ENCODE measurements at regions not wholly inside any gene's neighbourhood (a gene's known extent, or its start where the extent isn't known, plus 50 kb on each side); places are given as distances from the start of the nearest gene placed in this dataset.

GRCh38 chr12:127235761-127236160, 1031.2 kb upstream of the TMEM132C start:
- H3K36me3 ChIP-seq (ENCODE audit: control insufficient read depth, insufficient read depth, low read length) = no peaks in the 10 kb centered on the region
- DNase-seq (ENCODE audit: extremely low read depth, insufficient read length) = no peak
- H3K27me3 ChIP-seq (replicated peaks; ENCODE audit: control insufficient read depth, insufficient read depth, low read length) = no peaks in the 10 kb centered on the region
- no peak overlapping the region for H3K4me3 ChIP-seq (replicated peaks; ENCODE audit: low read depth, low read length)
- no peak for TF ChIP-seq CTCF (IDR thresholded peaks at IDR 0.05; ENCODE audit: insufficient read depth, low read length, poor library complexity, severe bottlenecking)

- DNase-seq (ENCODE audit: extremely low read depth, insufficient read length) = no peak
- Histone ChIP-seq H3K4me3 (replicated peaks; ENCODE audit: low read depth, low read length) (no peak overlapping the region), H3K36me3 (ENCODE audit: control insufficient read depth, insufficient read depth, low read length) (no peaks in the 10 kb centered on the region), H3K27me3 (replicated peaks; ENCODE audit: control insufficient read depth, insufficient read depth, low read length) (no peaks in the 10 kb centered on the region)
- TF ChIP-seq CTCF (IDR thresholded peaks at IDR 0.05; ENCODE audit: insufficient read depth, low read length, poor library complexity, severe bottlenecking) = no peak
Measured at GRCh38 chr12:127236491-127236890, 1030.5 kb upstream of the TMEM132C start.

DNA sequence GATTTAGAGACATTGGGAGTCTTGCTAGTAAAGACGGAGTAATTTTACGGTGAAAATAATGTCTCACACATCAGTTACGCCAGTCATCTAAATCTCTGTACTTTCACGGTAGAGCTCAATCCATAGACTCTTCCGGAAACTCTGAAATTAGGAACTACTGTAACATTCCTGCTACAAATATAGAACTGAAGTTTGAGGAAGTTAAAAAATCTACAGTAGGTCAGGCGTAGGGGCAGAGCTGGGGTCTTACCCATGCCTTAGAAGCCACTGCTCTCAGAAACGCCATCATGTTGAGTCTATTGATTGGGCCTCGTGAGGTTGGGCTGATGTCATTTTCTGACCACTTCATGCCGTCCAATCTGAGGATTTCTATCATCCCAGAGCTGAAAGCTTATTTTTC, 1029.8 kb upstream of the TMEM132C start:
- no peak for DNase-seq (ENCODE audit: extremely low read depth, insufficient read length)

GRCh38 chr12:127238107-127238506, 1028.9 kb upstream of the TMEM132C start:
- no peak for TF ChIP-seq CTCF (IDR thresholded peaks at IDR 0.05; ENCODE audit: insufficient read depth, low read length, poor library complexity, severe bottlenecking)
- no peak for DNase-seq (ENCODE audit: extremely low read depth, insufficient read length)
- no peaks in the 10 kb centered on the region for H3K36me3 ChIP-seq (ENCODE audit: control insufficient read depth, insufficient read depth, low read length)
- no peaks in the 10 kb centered on the region for H3K27me3 ChIP-seq (replicated peaks; ENCODE audit: control insufficient read depth, insufficient read depth, low read length)
- no peak overlapping the region for H3K4me3 ChIP-seq (replicated peaks; ENCODE audit: low read depth, low read length)

More for the DNA sequence above, 1029.8 kb upstream of the TMEM132C start:
- H3K27me3 ChIP-seq (replicated peaks; ENCODE audit: control insufficient read depth, insufficient read depth, low read length) = no peaks in the 10 kb centered on the region
- no peak overlapping the region for H3K4me3 ChIP-seq (replicated peaks; ENCODE audit: low read depth, low read length)
- H3K36me3 ChIP-seq (ENCODE audit: control insufficient read depth, insufficient read depth, low read length) = no peaks in the 10 kb centered on the region
- TF ChIP-seq CTCF (IDR thresholded peaks at IDR 0.05; ENCODE audit: insufficient read depth, low read length, poor library complexity, severe bottlenecking) = no peak

GRCh38 chr12:127239781-127240180, 1027.2 kb upstream of the TMEM132C start:
- H3K36me3 ChIP-seq (ENCODE audit: control insufficient read depth, insufficient read depth, low read length) = no peaks in the 10 kb centered on the region
- H3K27me3 ChIP-seq (replicated peaks; ENCODE audit: control insufficient read depth, insufficient read depth, low read length) = no peaks in the 10 kb centered on the region
- no peak overlapping the region for H3K4me3 ChIP-seq (replicated peaks; ENCODE audit: low read depth, low read length)
- no peak for DNase-seq (ENCODE audit: extremely low read depth, insufficient read length)
- no peak for TF ChIP-seq CTCF (IDR thresholded peaks at IDR 0.05; ENCODE audit: insufficient read depth, low read length, poor library complexity, severe bottlenecking)

DNA sequence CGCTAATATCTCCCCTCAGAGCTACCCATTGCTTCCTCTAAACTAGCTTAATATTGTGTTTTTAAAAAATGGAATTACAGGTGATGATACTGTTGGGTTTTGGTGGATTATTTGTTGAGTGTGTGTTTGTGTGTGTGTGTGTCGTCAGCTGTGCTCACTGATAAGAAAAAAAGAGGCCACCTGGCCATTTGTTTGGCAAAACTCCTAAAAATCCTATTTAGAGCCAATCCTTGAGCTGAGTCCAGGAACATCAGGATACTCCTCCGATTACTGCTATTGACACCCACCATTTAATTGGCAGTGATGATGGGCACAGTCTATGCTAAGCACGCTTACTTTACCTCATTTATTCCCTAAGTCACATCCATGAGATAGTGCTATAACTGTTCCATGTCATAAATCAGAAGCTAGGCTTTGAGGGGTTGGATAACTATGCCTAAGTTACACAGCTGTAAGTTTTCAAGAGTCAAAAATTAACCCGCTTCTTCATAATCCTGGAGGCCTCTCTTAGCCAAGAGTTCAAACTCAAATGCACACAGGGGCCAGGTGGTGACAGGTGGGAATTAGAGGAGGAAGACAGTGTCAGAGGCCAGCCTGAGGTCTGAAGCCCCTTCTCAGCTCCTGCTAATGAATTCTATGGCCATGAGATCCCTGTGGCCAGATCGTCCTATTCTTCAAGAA, 1026.6 kb upstream of the TMEM132C start:
- TF ChIP-seq CTCF (IDR thresholded peaks at IDR 0.05; ENCODE audit: insufficient read depth, low read length, poor library complexity, severe bottlenecking) = no peak
- Histone ChIP-seq H3K27me3 (replicated peaks; ENCODE audit: control insufficient read depth, insufficient read depth, low read length) (no peaks in the 10 kb centered on the region), H3K4me3 (replicated peaks; ENCODE audit: low read depth, low read length) (no peak overlapping the region), H3K36me3 (ENCODE audit: control insufficient read depth, insufficient read depth, low read length) (no peaks in the 10 kb centered on the region)
- no peak for DNase-seq (ENCODE audit: extremely low read depth, insufficient read length)

All from GM06990 (cell line).